ENCODE measurements at regions not wholly inside any gene's neighbourhood (a gene's known extent, or its start where the extent isn't known, plus 50 kb on each side); places are given as distances from the start of the nearest gene placed in this dataset.

GRCh38 chr20:40771848-40772511 is 82.9 kb upstream of the MAFB start:
- no peaks in the 10 kb centered on the region for H3K36me3 Mint-ChIP-seq (ENCODE audit: low read depth, unreplicated experiment)
- no peaks in the 10 kb centered on the region for H3K9me3 Mint-ChIP-seq (ENCODE audit: unreplicated experiment)
- H3K27ac Mint-ChIP-seq (ENCODE audit: unreplicated experiment), result no peak overlapping the region
- DNase-seq (ENCODE audit: low read depth), result no peak
- Histone ChIP-seq H3K4me3 (ENCODE audit: insufficient read depth, low read depth, low read length) (no peak overlapping the region), H3K4me1 (ENCODE audit: insufficient read depth, low read length) (no peaks in the 10 kb centered on the region), H3K27me3 (ENCODE audit: insufficient read depth, low read length) (no peaks in the 10 kb centered on the region), H3K36me3 (ENCODE audit: insufficient read depth, low read length) (no peaks in the 10 kb centered on the region), H3K9me3 (ENCODE audit: insufficient read depth, low read depth, low read length) (no peaks in the 10 kb centered on the region), H3K4me2 (ENCODE audit: low read length) (no peak overlapping the region), H3K9ac (ENCODE audit: low read length) (no peak overlapping the region), H3K27ac (ENCODE audit: low read depth, low read length) (no peak overlapping the region), H4K20me1 (ENCODE audit: insufficient read depth, low read length) (no peaks in the 10 kb centered on the region), H3K79me2 (ENCODE audit: insufficient read depth, low read length) (no peaks in the 10 kb centered on the region), H2AFZ (ENCODE audit: low read depth, low read length) (no peak overlapping the region)
- FAIRE-seq, result no peak
- H3K4me3 Mint-ChIP-seq (ENCODE audit: unreplicated experiment), result no peak overlapping the region
- H3K4me1 Mint-ChIP-seq (ENCODE audit: low read depth, unreplicated experiment), result no peaks in the 10 kb centered on the region
- peaks cover 14% of the 10 kb centered on the region for H3K27me3 Mint-ChIP-seq (ENCODE audit: low read depth, unreplicated experiment)
- TF ChIP-seq EZH2 (IDR thresholded peaks at IDR 0.05; ENCODE audit: insufficient read depth, low read length), result no peak
- TF ChIP-seq CTCF (IDR thresholded peaks at IDR 0.05; ENCODE audit: insufficient read depth, low read depth, low read length), result no peak

GRCh38 chr20:40773376-40773775 is 84.3 kb upstream of the MAFB start:
- no peaks in the 10 kb centered on the region for H3K4me1 Mint-ChIP-seq (ENCODE audit: low read depth, unreplicated experiment)
- Histone ChIP-seq H3K4me1 (ENCODE audit: insufficient read depth, low read length) (no peaks in the 10 kb centered on the region), H4K20me1 (ENCODE audit: insufficient read depth, low read length) (no peaks in the 10 kb centered on the region), H3K4me3 (ENCODE audit: insufficient read depth, low read depth, low read length) (no peak overlapping the region), H3K9ac (ENCODE audit: low read length) (no peak overlapping the region), H3K27ac (ENCODE audit: low read depth, low read length) (no peak overlapping the region), H3K27me3 (ENCODE audit: insufficient read depth, low read length) (no peaks in the 10 kb centered on the region), H2AFZ (ENCODE audit: low read depth, low read length) (no peak overlapping the region), H3K79me2 (ENCODE audit: insufficient read depth, low read length) (no peaks in the 10 kb centered on the region), H3K4me2 (ENCODE audit: low read length) (no peak overlapping the region), H3K36me3 (ENCODE audit: insufficient read depth, low read length) (no peaks in the 10 kb centered on the region), H3K9me3 (ENCODE audit: insufficient read depth, low read depth, low read length) (no peaks in the 10 kb centered on the region)
- no peaks in the 10 kb centered on the region for H3K36me3 Mint-ChIP-seq (ENCODE audit: low read depth, unreplicated experiment)
- no peak overlapping the region for H3K4me3 Mint-ChIP-seq (ENCODE audit: unreplicated experiment)
- TF ChIP-seq EZH2 (IDR thresholded peaks at IDR 0.05; ENCODE audit: insufficient read depth, low read length), result no peak
- no peak for TF ChIP-seq CTCF (IDR thresholded peaks at IDR 0.05; ENCODE audit: insufficient read depth, low read depth, low read length)
- FAIRE-seq (no peak), DNase-seq (ENCODE audit: low read depth) (no peak)
- H3K9me3 Mint-ChIP-seq (ENCODE audit: unreplicated experiment), result no peaks in the 10 kb centered on the region
- H3K27ac Mint-ChIP-seq (ENCODE audit: unreplicated experiment), result no peak overlapping the region
- H3K27me3 Mint-ChIP-seq (ENCODE audit: low read depth, unreplicated experiment), result peaks cover 20% of the 10 kb centered on the region

- Mint-ChIP-seq H3K9me3 (ENCODE audit: unreplicated experiment) (no peaks in the 10 kb centered on the region), H3K27ac (ENCODE audit: unreplicated experiment) (no peak overlapping the region), H3K4me1 (ENCODE audit: low read depth, unreplicated experiment) (no peaks in the 10 kb centered on the region), H3K36me3 (ENCODE audit: low read depth, unreplicated experiment) (no peaks in the 10 kb centered on the region), H3K27me3 (ENCODE audit: low read depth, unreplicated experiment) (peaks cover 27% of the 10 kb centered on the region), H3K4me3 (ENCODE audit: unreplicated experiment) (no peak overlapping the region)
- H3K27me3 ChIP-seq (ENCODE audit: insufficient read depth, low read length), result peaks cover 3% of the 10 kb centered on the region
- no peak for TF ChIP-seq CTCF (IDR thresholded peaks at IDR 0.05; ENCODE audit: insufficient read depth, low read depth, low read length)
- no peak overlapping the region for H3K4me3 ChIP-seq (ENCODE audit: insufficient read depth, low read depth, low read length)
- H3K79me2 ChIP-seq (ENCODE audit: insufficient read depth, low read length), result no peaks in the 10 kb centered on the region
- no peak overlapping the region for H3K4me2 ChIP-seq (ENCODE audit: low read length)
- H2AFZ ChIP-seq (ENCODE audit: low read depth, low read length), result no peak overlapping the region
- H3K9ac ChIP-seq (ENCODE audit: low read length), result no peak overlapping the region
- no peak for FAIRE-seq
- no peaks in the 10 kb centered on the region for H3K4me1 ChIP-seq (ENCODE audit: insufficient read depth, low read length)
- H3K27ac ChIP-seq (ENCODE audit: low read depth, low read length), result no peak overlapping the region
- DNase-seq (ENCODE audit: low read depth), result no peak
- H3K36me3 ChIP-seq (ENCODE audit: insufficient read depth, low read length), result no peaks in the 10 kb centered on the region
- no peaks in the 10 kb centered on the region for H4K20me1 ChIP-seq (ENCODE audit: insufficient read depth, low read length)
- no peaks in the 10 kb centered on the region for H3K9me3 ChIP-seq (ENCODE audit: insufficient read depth, low read depth, low read length)
These were observed 85.2 kb upstream of the MAFB start for GRCh38 chr20:40774252-40774651.
